ENCODE measurements at regions not wholly inside any gene's neighbourhood (a gene's known extent, or its start where the extent isn't known, plus 50 kb on each side); places are given as distances from the start of the nearest gene placed in this dataset.

DNA sequence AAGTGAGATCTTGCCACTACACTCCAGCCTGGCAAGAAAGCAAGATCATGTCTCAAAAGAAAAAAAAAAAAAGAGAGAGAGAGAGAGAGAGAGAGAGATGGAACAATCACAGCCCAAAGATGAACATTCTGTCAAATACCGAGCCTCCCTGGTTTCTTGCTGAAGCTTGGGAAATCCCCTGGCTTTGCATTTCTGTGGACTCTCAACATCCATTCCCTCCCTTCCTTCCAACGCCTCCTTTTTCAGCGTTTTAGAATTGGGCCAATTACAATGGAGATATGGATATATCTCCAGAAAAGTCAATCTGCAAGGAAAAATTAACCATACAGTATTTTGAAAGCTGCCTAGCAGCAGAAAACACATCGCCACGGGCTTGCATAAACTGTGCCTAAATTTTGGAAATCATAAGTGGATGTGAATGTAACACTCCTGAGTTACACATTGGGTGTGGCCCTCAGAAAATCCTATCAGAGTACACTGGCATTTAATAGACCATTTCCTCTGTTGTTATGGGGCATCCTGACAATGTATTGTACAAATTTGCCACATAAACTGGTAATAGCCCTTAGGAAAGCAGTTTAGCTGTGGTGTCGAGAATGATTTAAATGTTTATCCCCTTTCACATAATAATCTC lies 67.2 kb upstream of the PHLPP1 start:
- H3K9me1 ChIP-seq (ENCODE audit: insufficient read depth, low read length), result no peaks in the 10 kb centered on the region
- no peak overlapping the region for H4K91ac ChIP-seq (ENCODE audit: insufficient read depth, low read depth, low read length)
- no peak overlapping the region for H2AFZ ChIP-seq (replicated peaks; ENCODE audit: low read length, poor library complexity)
- H3K36me3 ChIP-seq (ENCODE audit: control insufficient read depth, insufficient read depth, low read length), result no peaks in the 10 kb centered on the region
- no peak overlapping the region for H3K4me3 ChIP-seq (ENCODE audit: insufficient read depth, low read depth, low read length)
- in situ Hi-C loops (cut with MboI; ENCODE audit: low sequenced_read_pairs), result no loop called here
- ChIA-PET CTCF (no interaction called here), POLR2A (ENCODE audit: unreplicated experiment) (no interaction called here)
- no CpG with 5 or more reads among the region's 6 CpGs for WGBS, 2 experiments (ENCODE audit: extremely low coverage in 2 of 2, insufficient read length in 1 of 2)
- TF ChIP-seq MAFK (IDR thresholded peaks at IDR 0.05; ENCODE audit: low read depth, low read length) (no peak), CHD1 (IDR thresholded peaks at IDR 0.05; ENCODE audit: low read depth, low read length) (no peak), RCOR1 (IDR thresholded peaks at IDR 0.05; ENCODE audit: insufficient replicate concordance, low read length) (no peak), BHLHE40 (IDR thresholded peaks at IDR 0.05; ENCODE audit: low read depth, low read length) (no peak)
- TF ChIP-seq, protein P1, sequence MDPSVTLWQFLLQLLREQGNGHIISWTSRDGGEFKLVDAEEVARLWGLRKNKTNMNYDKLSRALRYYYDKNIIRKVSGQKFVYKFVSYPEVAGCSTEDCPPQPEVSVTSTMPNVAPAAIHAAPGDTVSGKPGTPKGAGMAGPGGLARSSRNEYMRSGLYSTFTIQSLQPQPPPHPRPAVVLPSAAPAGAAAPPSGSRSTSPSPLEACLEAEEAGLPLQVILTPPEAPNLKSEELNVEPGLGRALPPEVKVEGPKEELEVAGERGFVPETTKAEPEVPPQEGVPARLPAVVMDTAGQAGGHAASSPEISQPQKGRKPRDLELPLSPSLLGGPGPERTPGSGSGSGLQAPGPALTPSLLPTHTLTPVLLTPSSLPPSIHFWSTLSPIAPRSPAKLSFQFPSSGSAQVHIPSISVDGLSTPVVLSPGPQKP (IDR thresholded peaks at IDR 0.05; ENCODE audit: borderline replicate concordance, low read depth, low read length), result no peak
- no peak overlapping the region for H2BK15ac ChIP-seq (ENCODE audit: low read depth, low read length)
- no peak overlapping the region for H2BK5ac ChIP-seq (ENCODE audit: low read depth, low read length, poor library complexity, severe bottlenecking)
- no peak overlapping the region for H2BK20ac ChIP-seq (ENCODE audit: low read depth, low read length)
- intact Hi-C loops (cut with micrococcal nuclease), result no loop called here
- no peak overlapping the region for H3K23ac ChIP-seq (ENCODE audit: low read depth, low read length)
- ATAC-seq (ENCODE audit: low read depth) (no peak), DNase-seq (no peak)
- H3K14ac ChIP-seq (replicated peaks; ENCODE audit: low read depth, low read length), result no peak overlapping the region
- dilution Hi-C loops (cut with HindIII; ENCODE audit: low sequenced_read_pairs, unreplicated experiment), result no loop called here
- H3K79me1 ChIP-seq (ENCODE audit: low read depth in 1 of 2, low read length in 2 of 2), result no peaks in the 10 kb centered on the region
- no peak overlapping the region for H2AK9ac ChIP-seq (replicated peaks; ENCODE audit: low read depth, low read length, poor library complexity)
- no peak overlapping the region for H3K4ac ChIP-seq (ENCODE audit: low read depth, low read length)
- H4K20me1 ChIP-seq (ENCODE audit: insufficient read depth, low read length), result no peaks in the 10 kb centered on the region
- no peak overlapping the region for H3K27ac ChIP-seq (ENCODE audit: insufficient read depth, low read length)
- H3K9ac ChIP-seq (ENCODE audit: low read depth, low read length), result no peak overlapping the region
- H3K27me3 ChIP-seq (ENCODE audit: control insufficient read depth, insufficient read depth, low read length), result no peaks in the 10 kb centered on the region; the same call in 1 of the 2 replicates
- no peak overlapping the region for H2BK120ac ChIP-seq (ENCODE audit: low read depth, low read length)
- no peak overlapping the region for H4K5ac ChIP-seq (ENCODE audit: low read depth, low read length)
- no peaks in the 10 kb centered on the region for H3K4me1 ChIP-seq (ENCODE audit: control insufficient read depth, insufficient read depth, low read length)
- H3K4me2 ChIP-seq (ENCODE audit: low read depth, low read length), result no peak overlapping the region
- H2AK5ac ChIP-seq (ENCODE audit: low read depth, low read length), result no peak overlapping the region
- H3K56ac ChIP-seq (ENCODE audit: extremely low read depth, insufficient read depth, low read length), result no peak overlapping the region
- no peaks in the 10 kb centered on the region; the same call in 1 of the 2 replicates for H3K9me3 ChIP-seq (ENCODE audit: control insufficient read depth, insufficient read depth, low read length)
- H4K8ac ChIP-seq (ENCODE audit: low read depth in 2 of 2, low read length in 2 of 2), result no peak overlapping the region
- H3K18ac ChIP-seq (ENCODE audit: low read depth, low read length), result no peak overlapping the region
- BruUV-seq (replicated peaks), result no TSS peak

Measured in IMR-90 (cell line).